Liver (tissue), 7 donors: ENCODE measurements at regions not wholly inside any gene's neighbourhood (a gene's known extent, or its start where the extent isn't known, plus 50 kb on each side); places are given as distances from the start of the nearest gene placed in this dataset.

ENCODE experiments used
- DNase-seq: peaks from one replicate; pipeline ENCODE4 v3.0.0-alpha.2; 2017; ENCODE audit warnings: low spot score
- H3K27ac ChIP-seq, 2 donors: one replicate each; pipeline ENCODE4 v1.7.0; 2013; ENCODE audit warnings: inconsistent platforms in 2 of 2, low read length in 2 of 2, control low read depth in 1 of 2, low read depth in 1 of 2, mild to moderate bottlenecking in 1 of 2
- H3K27me3 ChIP-seq, 4 donors: one replicate each; pipeline versions ENCODE4 v1.6.1 to v1.7.0; 2013; ENCODE audit warnings: low read length in 3 of 4, inconsistent platforms in 1 of 4, mild to moderate bottlenecking in 1 of 4, moderate library complexity in 1 of 4; ENCODE audit not compliant: control insufficient read depth in 4 of 4, insufficient read depth in 4 of 4
- H3K36me3 ChIP-seq, 4 donors: one replicate each; pipeline versions ENCODE4 v1.6.1 to v1.7.0; 2013; ENCODE audit warnings: low read length in 3 of 4, mild to moderate bottlenecking in 3 of 4, low read depth in 1 of 4, moderate library complexity in 1 of 4; ENCODE audit not compliant: control insufficient read depth in 4 of 4, insufficient read depth in 3 of 4
- H3K4me1 ChIP-seq, 4 donors: one replicate each; pipeline versions ENCODE4 v1.6.1 to v1.7.0; 2013; ENCODE audit warnings: low read length in 3 of 4, mild to moderate bottlenecking in 3 of 4, moderate library complexity in 1 of 4; ENCODE audit not compliant: control insufficient read depth in 4 of 4, insufficient read depth in 4 of 4
- H3K4me3 ChIP-seq, 3 donors: one replicate each; pipeline versions ENCODE4 v1.6.1 to v1.7.0; 2013; ENCODE audit warnings: low read length in 3 of 3, control low read depth in 1 of 3, low read depth in 1 of 3, mild to moderate bottlenecking in 1 of 3
- H3K9ac ChIP-seq, 2 donors: one replicate each; pipeline ENCODE4 v1.7.0; 2013; ENCODE audit warnings: low read length in 2 of 2, mild to moderate bottlenecking in 2 of 2, moderate library complexity in 2 of 2, control low read depth in 1 of 2, low read depth in 1 of 2
- H3K9me3 ChIP-seq, 4 donors: one replicate each; pipeline versions ENCODE4 v1.6.1 to v1.7.0; 2013; ENCODE audit warnings: low read length in 3 of 4; ENCODE audit not compliant: control insufficient read depth in 4 of 4
- HNF4A ChIP-seq, 2 donors: conservative IDR thresholded peaks; 2 replicates each; pipeline ENCODE4 v1.6.1; 2016; ENCODE audit warnings: antibody characterized with exemption in 2 of 2, mild to moderate bottlenecking in 2 of 2
- JUND ChIP-seq, 2 donors: IDR thresholded peaks; 2 replicates each; pipeline ENCODE4 v1.6.1; 2016; ENCODE audit warnings: antibody characterized with exemption in 2 of 2
- MAX ChIP-seq: IDR thresholded peaks from 2 replicates; pipeline ENCODE4 v1.6.1; 2016; ENCODE audit warnings: antibody characterized with exemption
- RAD21 ChIP-seq, 2 donors: IDR thresholded peaks; 2 replicates each; pipeline ENCODE4 v1.6.1; 2016; ENCODE audit warnings: antibody characterized with exemption in 2 of 2, mild to moderate bottlenecking in 2 of 2
- REST ChIP-seq: IDR thresholded peaks from 2 replicates; pipeline ENCODE4 v1.6.1; 2016; ENCODE audit warnings: antibody characterized with exemption, mild to moderate bottlenecking
- RXRA ChIP-seq, 2 donors: IDR thresholded peaks; 2 replicates each; pipeline ENCODE4 v1.6.1; 2017 to 2018; ENCODE audit warnings: antibody characterized with exemption in 2 of 2, mild to moderate bottlenecking in 1 of 2
- WGBS: extraction: QIAGEN DNeasy Blood & Tissue Kit; methylation state at CpG from one replicate; pipeline ENCODE4 v1.1.7; 2013; 5-methylcytosine and 5-hydroxymethylcytosine counted together
- donor health status: healthy.
- donor health status: healthy.
- donor health status: healthy.
- donor health status: healthy.

- TF ChIP-seq REST (no peak), MAX (no peak), RXRA (IDR thresholded peaks at IDR 0.05) (no peak)
Measured at GRCh38 chr12:71214511-71215285, 56.9 kb upstream of the TSPAN8 start (continued).

- H3K9ac ChIP-seq = no peak overlapping the region
- no peaks in the 10 kb centered on the region for H3K27me3 ChIP-seq
- 41% methylated on average over 1 of the region's 1 CpG for WGBS
- no peak for TF ChIP-seq JUND (IDR thresholded peaks at IDR 0.05)
- TF ChIP-seq HNF4A (conservative IDR thresholded peaks at IDR 0.05) = no peak
- TF ChIP-seq RAD21 (IDR thresholded peaks at IDR 0.05) = no peak
- H3K4me1 ChIP-seq = no peaks in the 10 kb centered on the region
- no peak overlapping the region for H3K4me3 ChIP-seq
- H3K36me3 ChIP-seq = no peaks in the 10 kb centered on the region
- H3K27ac ChIP-seq = no peak overlapping the region
- no peaks in the 10 kb centered on the region for H3K9me3 ChIP-seq
- no peak for DNase-seq
Measured at GRCh38 chr12:71208053-71208685, 50.4 kb upstream of the TSPAN8 start.
